ENCODE measurements at regions not wholly inside any gene's neighbourhood (a gene's known extent, or its start where the extent isn't known, plus 50 kb on each side); places are given as distances from the start of the nearest gene placed in this dataset.
"Not testable (repeated sequence)": the region's sequence is repeated elsewhere in the genome, so short reads cannot be mapped to it uniquely, and the experiment has no call there.

DNA sequence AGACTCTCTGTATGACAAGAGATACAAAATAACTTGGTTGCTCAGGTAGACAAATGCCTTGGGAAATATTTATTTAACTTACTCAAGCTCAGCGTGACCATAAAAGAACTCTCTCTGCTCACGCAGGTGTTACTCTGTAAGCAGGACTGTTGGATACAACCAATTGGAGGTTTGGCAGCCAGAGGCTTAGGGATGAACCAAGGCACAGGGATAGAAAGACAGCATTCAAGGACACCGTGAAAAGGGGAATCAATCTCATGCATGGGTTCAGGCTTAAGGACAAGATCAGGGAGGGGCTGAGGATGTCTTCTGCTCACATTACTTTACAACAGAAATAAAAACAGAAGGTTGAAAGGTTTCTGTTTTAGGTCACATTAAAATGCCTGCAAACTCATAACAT, 389.0 kb upstream of the BRINP1 start:
- no peak for DNase-seq (ENCODE audit: low read depth)

DNA sequence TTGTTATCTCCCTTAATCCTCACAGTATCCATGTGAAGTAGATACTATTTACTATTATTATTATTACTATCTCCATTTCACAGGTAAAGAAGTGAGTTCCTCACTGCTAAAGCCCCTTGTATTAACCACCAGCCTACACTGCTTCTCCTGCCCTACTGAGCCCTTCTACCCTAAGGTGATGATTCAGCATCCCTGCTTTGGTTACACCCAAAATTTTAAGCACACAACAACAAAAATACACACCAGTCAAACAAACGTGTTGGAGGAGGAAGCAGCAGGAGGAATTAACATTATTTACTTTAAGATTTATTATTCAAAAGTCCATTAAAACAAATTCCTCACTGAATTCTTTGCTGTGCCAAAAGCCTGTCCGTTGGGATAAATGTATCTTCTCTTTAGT, 370.2 kb upstream of the BRINP1 start:
- DNase-seq (ENCODE audit: low read depth), result no peak

DNA sequence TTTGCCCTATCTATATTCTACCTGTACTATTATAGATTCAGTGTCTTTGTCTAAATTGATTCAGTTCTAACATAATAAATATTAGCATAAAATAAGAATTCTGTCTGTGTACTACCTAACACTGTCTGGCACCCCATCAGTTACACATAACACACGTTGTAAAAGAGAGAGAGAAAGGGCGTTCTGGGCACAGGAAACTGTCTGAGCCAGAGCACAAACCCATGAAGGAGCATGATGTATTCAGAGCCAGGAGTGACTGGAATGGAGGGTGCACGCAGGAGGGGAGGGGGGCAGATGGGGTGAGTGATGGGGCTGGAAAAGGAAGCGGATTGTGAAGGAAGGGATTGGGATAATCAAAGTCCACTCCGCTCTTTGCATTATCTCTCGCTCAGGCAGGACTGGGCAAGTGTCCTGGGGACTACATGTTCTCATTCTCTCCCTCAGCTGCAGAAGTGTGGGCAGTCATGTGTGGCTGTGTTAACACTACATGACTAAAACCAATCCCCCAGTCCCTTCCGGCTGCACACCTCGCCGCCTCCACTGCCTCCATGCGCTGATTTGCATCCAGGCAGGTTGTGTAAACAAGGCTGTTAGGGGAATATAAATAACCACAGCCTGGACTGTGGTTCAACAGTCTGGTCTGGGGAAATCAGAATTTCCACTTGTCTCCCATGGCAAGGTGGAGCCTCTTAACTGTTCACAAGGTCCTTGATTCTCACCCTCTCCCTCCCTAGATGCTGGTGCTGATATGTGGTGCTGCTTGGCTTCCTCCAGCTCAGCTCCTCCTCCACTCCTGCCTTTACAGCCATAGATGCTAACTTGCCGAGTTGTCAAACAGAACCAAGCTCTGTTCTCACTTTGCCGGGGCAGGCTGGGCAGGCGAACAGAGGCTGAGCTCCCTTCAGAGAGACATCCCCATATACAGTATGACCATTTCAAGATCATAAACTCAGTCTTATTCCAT, 367.5 kb upstream of the BRINP1 start:
- DNase-seq (ENCODE audit: low read depth), result no peak

DNA sequence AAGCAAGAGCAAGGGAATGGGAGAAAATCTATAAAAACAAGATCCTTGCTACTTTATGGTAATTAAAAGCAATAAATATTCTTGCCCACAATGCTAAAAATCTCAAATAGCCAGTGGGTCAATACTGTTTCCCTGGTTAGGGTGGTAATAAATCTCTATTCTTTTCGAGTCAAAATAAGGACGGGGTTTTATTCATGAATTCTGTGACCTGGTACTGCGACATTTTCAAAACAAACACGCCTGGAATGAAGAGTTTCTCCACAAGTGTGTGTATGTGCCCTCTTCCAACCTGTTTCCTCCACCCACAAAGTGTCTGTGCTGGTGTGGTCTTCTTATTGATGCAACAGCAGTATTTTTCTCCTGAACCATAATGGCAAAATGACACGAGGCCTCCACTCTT, 358.8 kb upstream of the BRINP1 start:
- DNase-seq (ENCODE audit: low read depth), result no peak

DNA sequence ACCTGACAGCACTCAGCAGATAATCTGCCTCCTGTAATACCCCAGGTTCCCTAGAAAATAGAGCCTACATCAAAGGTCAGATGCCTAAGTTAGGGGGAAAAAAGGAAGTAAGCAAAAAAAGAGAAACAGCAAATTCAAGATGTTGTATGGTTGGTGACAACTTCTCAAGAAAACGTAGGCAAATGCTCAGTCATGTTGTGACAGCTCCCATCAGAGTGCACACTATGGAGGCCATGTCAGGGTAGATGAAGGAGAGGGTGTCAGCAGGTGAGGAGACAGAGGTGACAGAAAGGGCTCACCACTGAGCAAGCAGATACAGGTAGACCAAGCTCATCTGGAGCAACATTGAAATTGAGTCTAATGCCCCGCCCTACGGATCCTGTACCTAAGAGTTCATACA, 356.8 kb upstream of the BRINP1 start:
- no peak for DNase-seq (ENCODE audit: low read depth)

DNA sequence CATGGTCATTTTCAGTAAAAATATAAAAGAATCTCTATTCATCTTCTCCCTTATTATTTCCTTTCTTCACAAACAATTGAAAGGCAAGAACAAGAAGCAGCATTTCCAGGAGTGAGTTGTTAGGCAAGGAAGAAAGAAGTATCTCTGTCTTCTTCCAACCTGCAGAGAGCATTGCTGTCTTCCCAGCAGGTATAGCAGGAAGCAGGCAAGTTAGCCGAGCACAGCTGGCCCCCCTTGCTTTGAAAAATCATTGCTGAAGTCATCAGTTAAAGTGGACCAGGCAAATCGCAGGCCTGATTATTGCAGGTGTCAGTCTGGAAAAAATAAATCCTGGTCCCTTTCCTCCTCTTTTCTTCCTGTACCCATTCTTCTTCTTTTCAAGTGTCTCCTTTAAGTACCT, 353.1 kb upstream of the BRINP1 start:
- DNase-seq (ENCODE audit: low read depth), result no peak

DNA sequence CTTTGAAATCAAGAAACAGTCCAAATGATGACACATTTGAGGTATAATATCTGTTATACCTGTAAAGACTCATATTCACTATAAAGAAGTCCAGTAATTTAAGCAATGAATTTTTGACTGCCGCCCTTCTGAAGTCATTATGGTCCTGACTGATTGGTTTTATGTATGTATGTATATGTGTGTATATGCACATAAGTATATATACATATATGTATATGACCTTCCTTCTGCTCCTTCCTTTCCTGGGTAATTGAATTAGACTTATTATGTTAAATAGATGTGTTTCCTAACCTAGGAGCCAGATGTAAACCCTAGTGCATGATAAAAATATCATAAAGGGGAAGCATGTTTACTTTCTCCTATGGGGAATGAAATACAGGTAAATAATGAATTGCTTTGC, 343.1 kb upstream of the BRINP1 start:
- DNase-seq (ENCODE audit: low read depth), result no peak

DNA sequence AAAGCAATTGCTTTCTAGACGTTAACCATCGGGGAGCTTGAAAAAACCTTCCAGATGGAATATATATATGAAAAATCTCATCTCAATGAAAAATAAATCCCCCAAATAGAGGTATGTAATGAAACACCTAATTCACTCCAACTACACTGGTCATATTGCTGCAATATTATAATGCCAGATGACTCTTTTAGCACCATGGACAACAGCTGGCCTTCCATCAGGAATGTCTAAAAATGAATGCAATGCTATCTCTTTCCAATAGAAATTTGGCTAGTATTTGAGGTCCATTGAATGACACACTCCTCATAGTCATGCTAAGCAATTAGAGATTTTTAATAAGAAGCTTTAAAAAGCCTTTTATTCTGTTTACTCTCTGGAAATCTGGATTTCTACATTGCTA, 340.2 kb upstream of the BRINP1 start:
- no peak for DNase-seq (ENCODE audit: low read depth)

DNA sequence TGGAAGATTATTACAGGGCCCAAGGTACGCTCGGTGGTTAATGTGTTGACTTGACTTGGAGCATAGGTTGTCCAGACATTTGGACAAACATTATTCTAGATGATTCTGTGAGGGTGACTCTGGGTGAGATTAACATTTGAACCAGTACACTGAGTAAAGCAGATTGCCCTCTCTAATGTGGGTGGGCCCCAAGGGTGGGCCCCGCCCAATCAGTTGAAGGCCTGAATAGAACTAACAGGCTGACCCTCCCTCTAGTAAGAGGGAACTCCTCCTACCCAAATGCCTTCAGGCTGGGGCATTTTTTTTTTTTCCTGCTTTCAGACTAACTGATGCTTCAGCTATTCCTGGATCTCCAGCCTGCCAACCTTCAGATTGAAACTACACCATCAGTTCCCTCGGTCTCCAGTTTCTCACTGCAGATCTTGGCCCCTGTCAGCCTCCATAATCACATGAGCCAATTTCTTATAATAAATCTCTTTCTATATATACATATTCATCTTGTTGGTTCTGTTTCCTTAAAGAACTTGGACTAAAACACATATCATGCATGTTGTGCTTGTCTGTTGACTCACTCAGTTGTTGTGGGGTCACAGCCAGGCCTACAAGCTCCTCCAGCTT, 338.1 kb upstream of the BRINP1 start:
- DNase-seq (ENCODE audit: low read depth), result no peak

DNA sequence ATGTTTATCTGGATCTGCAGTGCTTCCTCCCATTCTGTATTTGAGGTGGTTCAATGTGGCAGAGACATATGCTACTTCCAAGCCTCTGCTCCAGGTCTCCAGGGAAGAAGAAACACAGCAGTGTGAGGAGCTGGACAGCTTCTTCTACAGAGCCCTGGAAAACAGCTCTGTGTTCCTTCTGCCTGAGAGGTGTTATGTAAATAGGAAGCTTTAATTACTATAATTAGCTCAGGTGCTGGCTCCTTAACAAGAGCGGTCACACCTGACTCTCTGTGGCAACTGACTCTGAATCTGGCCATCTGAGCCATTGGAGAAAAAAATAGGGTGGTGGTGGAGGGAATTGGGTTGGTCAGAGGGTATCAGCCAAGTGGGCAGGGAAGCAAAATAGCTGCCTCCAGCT, 332.4 kb upstream of the BRINP1 start:
- DNase-seq (ENCODE audit: low read depth), result no peak

DNA sequence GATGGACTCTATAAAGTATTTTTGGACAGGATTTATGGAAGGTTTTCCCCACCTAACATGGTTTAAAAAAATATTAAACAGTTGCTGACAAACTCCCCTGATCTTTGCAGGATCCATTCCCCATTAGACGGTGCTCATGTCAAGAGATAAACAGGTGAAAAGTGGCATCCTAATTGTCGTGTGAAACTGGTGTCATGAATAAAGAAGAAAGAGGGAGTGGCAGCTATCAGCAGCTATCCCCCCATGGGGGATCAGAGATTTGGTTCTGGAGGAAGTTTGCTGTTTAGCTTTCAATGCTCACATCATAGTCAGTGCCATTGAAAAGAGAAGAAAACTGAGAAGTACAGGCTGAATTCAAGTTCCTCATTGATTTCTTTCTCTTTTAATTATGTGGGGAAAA, 329.3 kb upstream of the BRINP1 start:
- DNase-seq (ENCODE audit: low read depth), result no peak

DNA sequence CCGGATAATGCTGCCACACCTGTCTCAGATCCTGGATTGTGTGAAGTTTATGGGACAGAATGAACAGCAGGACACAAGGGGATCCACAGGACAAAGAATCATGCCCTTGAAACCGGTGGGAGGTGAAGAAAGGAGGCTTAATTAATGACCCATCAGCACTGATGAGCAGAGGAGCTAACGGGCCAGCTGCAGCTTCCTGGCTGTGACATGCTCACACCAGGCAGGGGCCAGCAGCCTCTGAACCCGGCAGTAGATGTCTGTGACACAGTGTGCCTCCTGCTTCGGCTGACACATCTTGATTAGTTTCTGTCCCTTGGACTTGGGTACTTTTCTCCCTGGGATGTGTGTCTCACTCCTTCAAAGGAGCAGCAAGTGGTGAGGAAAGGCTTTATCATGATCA, 328.8 kb upstream of the BRINP1 start:
- no peak for DNase-seq (ENCODE audit: low read depth)

DNA sequence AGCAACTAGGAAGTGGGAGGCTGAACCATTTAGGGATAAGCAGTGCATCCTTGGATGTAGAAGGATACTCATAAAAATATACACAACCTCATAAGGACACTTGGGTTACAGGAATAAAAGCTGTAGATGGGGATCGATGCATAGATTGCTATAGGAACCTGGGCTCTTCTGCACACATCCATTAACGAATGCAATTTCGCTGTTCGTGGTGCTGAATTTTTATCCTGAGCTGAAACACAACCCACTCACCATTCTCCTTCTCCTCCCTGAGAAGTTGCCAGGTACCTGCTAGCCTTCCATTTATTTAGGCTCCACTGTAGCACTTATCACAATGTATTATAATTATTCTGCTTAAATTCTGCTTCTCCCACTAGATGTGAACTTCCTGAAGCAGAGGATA, 320.6 kb upstream of the BRINP1 start:
- no peak for DNase-seq (ENCODE audit: low read depth)

DNA sequence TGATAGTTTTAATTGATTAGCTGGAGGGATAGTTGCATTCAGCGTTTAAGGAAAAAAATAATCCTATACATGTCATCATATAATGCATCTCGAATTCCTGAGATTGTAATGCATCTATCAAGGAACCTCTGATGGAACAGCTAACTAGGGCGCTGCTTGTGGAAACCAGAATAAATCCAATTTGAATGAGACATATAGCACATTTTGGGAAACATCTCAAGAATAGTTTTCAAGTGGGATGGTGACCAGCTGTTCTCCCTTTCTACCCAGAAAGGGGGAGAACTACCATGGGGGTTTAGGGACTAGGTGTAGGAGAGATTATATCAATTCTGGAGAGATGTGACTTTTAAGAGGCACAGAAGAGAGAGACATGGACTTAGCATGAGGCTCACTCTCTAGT, 319.3 kb upstream of the BRINP1 start:
- DNase-seq (ENCODE audit: low read depth), result no peak

DNA sequence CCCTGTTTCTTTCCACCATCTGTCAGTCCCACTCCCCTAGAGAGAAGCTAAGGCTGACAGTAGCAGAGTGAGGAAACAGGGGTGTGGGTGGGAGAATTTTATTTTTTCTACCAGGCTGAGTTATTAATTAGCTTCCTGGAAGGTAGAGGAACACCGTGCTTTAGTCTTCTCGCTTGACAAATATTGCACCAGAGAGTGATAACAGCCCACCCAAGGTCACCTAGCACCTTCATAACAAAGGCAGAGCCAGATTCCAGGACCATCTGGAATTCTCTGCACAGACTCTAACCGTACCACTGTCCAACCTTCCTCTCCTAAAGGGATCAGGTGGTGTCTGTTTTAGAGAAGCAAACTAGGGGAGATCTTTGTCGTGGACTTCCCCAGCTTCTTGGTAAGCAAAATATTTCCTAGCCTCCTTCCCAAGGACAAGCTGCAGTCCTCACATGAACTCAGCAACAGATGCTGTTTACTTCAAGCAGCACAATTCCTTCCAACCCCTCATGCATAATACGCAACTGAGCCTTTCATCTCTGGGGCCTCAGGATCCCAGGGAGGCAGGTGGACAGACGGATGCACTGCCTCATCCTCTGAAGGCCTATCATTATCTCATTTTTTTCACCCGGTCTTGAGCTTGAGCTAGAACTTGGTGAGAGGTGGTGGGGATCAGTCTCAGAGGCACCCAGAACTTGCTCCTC, 308.7 kb upstream of the BRINP1 start:
- no peak for DNase-seq (ENCODE audit: low read depth)

DNA sequence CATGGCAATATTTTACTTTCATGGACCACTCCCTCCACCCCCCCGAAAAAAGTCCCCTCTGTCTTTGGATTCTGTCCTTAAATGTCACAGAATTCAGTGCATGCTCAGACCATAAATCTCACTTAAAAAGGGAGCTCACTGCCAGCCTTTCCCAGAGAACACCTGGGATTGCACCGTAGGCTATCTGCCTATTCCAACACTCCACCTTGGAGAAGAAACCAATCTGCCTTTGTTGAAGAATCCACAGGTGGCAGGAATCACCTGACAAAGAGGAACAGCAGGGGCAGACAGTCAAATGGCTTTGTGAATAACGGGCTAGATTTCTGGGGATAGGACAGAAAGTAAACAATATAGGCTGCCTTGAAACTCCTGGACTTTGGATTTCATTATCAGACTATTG, 306.7 kb upstream of the BRINP1 start:
- no peak for DNase-seq (ENCODE audit: low read depth)

DNA sequence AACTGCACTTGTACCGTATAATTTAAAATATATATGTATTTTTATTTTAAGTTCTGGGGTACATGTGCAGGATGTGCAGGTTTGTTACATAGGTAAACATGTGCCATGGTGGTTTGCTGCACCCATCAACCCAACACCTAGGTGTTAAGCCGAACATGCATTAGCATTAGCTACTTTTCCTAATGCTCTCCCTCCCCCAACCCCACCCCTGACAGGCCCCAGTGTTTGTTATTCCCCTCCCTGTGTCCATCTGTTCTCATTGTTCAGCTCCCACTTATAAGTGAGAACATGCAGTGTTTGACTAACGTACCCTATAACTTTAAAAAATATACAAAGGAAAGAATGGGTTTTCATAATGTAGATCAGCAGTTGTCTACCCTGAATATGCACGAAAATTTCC, 303.5 kb upstream of the BRINP1 start:
- not testable (repeated sequence) for DNase-seq (ENCODE audit: low read depth)

DNA sequence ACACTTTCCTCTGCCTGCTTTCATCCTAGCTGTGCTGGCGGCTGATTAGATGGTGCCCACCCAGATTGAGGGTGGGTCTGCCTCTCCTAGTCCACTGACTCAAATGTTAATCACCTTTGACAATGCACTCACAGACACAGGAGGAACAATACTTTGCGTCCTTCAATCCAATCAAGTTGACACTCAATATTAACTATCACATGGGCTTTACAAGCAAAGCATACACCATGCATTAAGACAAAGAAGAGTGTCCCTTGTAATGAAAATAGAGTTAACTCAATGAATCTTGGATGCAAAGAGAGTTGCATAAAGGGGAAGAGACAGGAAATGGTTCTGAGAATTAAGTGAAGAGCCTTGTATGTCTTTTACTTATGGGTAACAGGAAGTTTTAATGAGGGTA, 298.7 kb upstream of the BRINP1 start:
- no peak for DNase-seq (ENCODE audit: low read depth)

DNA sequence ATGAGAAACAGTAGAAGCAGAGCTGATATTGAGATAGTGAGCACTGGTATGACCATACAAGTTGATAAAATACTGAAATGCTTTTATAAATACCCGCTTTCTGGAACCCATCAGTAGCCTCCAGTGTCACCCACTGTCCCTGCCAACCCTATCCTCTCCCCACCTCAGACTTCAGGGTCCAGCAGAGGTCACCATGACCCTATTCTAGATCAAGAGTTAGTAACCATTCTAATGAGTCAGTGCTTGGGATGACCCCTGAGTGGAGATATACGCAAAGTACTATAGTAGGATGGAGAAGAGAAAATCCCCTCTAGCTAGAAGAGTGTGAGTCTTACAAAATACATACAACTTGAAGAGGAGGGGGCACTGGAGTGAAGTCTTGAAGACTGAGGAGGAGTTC, 297.9 kb upstream of the BRINP1 start:
- no peak for DNase-seq (ENCODE audit: low read depth)

DNA sequence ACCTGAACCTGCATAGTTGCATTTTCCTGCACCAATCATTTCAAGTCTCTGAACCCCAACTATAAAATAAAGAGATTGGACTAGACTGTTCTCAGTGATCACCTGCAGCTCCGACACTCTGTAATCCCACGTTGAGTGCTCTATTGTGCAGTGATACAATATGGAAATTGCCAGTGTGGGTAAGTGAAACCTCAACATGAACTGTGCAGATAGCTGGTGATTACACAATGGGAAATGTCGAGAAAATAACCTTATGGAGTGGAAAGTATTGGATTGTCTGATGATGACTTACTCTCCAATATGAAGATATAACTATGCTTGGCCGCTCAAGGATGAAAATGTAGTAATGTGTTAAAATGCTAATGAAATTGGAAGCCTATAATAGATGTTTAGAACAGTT, 293.1 kb upstream of the BRINP1 start:
- no peak for DNase-seq (ENCODE audit: low read depth)

DNA sequence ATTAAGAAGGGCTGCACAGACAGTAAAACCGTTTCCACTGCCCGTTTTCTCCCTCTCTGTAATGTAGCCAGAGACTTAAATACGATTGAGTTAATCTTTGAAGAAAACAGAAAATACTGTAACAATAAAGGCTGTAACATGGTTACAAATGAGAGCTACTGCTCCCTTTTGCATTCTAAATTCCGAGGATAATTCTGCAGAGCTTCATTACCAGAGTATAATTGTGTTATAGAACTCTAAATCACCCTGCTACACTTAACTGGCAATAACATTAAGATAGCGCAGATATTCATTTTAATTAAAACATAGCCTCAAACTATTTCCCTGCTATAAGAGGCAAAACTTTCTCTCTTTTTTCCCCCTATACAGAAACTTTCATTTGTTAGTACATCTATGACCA, 283.7 kb upstream of the BRINP1 start:
- DNase-seq (ENCODE audit: low read depth), result no peak

DNA sequence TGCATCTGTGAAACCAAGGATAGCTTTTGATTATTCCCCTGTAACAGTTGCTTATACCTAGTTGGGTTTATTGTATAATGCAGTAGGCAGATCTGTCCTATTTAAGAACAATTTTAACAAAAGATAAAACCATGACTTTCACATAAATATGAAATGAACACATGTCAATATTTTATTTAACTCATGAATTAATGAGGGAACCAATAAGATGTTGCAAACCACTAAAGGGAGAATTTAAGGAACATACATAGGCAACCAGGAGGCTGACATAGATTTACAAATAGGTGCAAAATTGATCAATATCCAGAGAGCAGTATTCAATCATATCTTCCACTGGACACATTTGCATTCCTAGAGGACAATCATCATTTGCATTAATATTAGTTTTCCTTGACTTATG, 280.0 kb upstream of the BRINP1 start:
- DNase-seq (ENCODE audit: low read depth), result no peak

DNA sequence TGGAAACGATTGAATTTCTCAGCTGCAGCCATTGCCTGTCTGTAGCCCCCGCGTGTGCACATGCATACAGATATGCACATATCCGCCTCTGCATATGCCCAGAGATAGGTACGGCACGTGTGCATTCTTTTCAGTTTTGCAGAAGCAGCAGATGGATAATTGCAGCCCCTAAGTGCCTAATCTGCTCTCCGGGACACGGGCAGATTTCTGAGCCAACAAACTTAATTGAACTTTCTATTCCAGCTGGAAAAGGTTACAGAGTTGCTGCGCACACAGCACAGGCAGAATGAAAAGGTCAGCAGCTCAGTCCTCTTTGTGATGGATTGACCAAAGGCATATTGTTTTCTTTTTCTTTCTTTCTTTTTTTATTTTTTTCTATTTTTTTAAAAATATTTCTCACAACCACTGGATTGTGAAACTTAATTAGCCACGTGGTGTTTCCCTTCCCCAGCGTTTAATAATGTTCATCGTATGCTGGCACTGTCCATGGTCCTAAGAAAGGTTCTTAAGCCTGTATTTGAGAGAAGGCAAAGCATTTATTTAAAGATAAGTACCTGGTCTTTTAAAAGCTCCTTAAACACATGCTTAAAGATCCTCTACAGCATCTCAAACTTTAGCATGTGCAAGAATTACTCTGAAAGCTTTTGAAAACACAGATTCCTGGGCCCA, 270.2 kb upstream of the BRINP1 start:
- DNase-seq (ENCODE audit: low read depth), result no peak

Measured in fibroblast of the conjunctiva (primary cell).